HG02884 (cell line): ENCODE measurements at regions not wholly inside any gene's neighbourhood (a gene's known extent, or its start where the extent isn't known, plus 50 kb on each side); places are given as distances from the start of the nearest gene placed in this dataset.
"Not testable (repeated sequence)": the region's sequence is repeated elsewhere in the genome, so short reads cannot be mapped to it uniquely, and the experiment has no call there.

Experiments
- ATAC-seq: cut with Tn5 transposase; IDR thresholded peaks from one replicate; pipeline ENCODE4 v1.9.1; 2021; ENCODE audit warnings: mild to moderate bottlenecking, moderate library complexity; ENCODE audit not compliant: unreplicated experiment

- ATAC-seq: no peak
Measured at GRCh38 chrY:18989356-18989755, 215.8 kb upstream of the HSFY2 start.

DNA sequence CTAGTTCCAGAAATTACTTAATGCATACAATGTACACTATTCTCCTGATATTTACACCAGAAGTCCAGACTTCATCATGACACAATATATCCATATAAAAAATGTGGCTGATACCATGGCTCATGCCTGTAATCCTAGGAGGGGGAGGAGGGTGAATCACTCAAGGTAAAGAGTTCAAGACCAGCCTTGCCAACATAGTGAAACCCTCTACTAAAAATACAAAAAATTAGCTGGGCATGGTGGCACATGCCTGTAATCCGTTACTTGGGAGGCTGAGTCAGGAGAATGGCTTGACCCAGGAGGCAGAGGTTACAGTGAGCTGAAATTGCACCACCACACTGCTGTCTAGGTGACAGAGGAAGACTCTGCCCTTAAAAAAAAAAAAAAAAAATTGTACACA is 192.5 kb upstream of the HSFY2 start:
- ATAC-seq: no peak

- no peak for ATAC-seq
Measured at GRCh38 chrY:18958846-18959245, 185.3 kb upstream of the HSFY2 start.

GRCh38 chrY:18951657-18952435 is 178.3 kb upstream of the HSFY2 start:
- ATAC-seq: no peak

DNA sequence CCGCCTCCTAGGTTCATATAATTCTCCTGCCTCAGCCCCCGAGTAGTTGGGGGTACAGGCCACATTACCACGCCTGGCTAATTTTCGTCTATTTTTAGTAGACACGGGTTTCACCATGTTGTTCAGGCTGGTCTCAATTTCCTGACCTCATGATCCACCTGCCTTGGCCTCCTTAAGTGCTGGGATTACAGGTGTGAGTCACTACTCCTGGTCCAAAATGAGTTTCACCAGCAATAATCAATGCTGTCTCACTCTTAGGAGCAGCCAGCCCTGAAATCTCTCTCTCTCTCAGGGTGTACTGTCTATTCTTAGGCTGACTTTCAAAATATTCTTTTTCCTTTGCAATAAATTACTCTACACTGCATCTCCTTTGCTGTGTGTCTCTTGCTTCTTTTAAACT is 177.5 kb upstream of the HSFY2 start:
- ATAC-seq: no peak

- ATAC-seq: no peak
Measured at GRCh38 chrY:18936831-18937230, 163.3 kb upstream of the HSFY2 start.

DNA sequence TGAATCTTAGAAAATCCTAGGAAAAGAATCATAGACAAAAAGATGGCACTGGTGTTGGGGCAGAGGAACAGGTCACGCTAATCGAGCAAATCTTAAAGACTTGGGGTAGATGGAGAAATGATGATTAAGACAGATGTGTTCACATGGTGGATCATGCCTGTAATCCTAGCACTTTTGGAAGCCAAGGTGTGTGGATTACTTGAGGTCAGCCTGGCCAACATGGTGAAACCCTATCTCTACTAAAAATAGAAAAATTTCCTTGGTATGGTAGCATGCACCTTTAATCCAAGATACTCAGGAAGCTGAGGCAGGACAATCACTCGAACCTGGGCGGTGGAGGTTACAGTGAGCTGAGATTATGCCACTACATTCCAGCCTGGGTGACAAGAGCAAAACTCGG is 145.7 kb upstream of the HSFY2 start:
- ATAC-seq: no peak

DNA sequence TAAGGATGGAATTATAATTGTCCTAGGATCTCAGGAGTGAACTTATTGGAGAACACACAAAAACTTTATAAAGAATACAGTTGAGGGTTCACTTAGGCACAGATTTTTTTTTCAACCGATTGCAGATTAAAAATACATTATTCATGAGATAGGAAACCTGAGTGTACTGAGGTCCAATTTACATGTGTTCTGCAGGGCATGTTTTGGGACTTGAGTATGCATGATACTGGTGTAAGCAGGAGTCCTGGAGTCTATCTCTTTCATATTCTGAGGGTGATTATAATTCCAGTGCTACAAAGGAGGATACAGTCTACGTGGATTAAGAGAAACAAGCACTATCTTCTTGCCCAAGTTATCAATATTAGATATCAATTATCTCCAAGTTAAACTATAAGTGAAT is 139.3 kb upstream of the HSFY2 start:
- no peak for ATAC-seq

- no peak for ATAC-seq
Measured at GRCh38 chrY:18909846-18910245, 136.3 kb upstream of the HSFY2 start.

DNA sequence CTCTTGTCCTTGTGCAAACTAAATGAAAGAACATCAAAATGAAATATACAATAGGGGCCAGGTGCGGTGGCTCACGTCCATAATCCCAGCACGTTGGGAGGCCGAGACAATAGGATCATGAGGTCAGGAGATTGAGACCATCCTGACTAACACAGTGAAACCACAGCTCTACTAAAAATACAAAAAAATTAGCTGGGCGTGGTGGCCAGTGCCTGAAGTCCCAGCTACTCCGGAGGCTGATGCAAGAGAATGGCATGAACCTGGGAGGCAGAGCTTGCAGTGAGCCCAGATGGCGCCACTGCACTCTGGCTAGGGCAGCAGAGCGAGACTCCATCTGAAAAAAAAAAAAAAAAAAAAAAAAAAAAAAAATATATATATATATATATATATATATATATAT is 132.7 kb upstream of the HSFY2 start:
- ATAC-seq: not testable (repeated sequence)

DNA sequence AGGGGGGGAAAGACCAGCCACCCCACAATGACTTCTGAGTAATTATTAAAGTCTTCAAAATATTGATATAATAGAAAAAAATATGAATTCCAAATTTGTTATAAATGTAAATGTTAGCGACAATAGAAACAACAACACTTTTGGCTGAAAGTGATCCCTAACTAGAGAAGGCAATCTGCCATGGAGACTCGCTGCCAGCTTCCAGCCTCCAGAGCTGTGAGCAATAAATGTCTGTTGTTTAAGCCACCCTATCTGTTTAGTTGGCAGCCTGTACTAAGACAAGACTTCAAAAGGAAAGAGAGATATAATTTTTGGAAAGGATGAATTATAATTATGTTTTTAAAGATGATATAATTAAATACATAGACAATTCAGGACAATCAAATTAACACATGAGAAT is 130.8 kb upstream of the HSFY2 start:
- no peak for ATAC-seq

DNA sequence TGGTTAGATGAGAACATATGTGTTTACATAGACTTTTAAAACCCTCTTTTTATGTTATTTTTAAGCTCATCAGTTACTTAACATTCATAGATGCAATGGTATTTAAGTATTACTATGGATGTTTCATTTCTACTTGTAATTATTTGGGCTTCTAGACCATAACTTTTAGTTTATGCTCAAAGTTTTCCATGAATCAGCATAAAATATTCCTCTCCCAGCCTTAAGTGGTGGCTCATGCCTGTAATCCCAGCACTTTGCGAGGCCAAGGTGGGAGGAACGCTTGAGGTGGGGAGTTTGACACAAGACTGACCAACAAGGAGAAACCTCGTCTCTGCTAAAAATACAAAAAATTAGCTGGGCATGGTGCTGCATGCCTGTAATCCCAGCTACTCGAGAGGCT is 118.5 kb upstream of the HSFY2 start:
- no peak for ATAC-seq

- no peak for ATAC-seq
Measured at GRCh38 chrY:18889548-18889947, 116.0 kb upstream of the HSFY2 start.

DNA sequence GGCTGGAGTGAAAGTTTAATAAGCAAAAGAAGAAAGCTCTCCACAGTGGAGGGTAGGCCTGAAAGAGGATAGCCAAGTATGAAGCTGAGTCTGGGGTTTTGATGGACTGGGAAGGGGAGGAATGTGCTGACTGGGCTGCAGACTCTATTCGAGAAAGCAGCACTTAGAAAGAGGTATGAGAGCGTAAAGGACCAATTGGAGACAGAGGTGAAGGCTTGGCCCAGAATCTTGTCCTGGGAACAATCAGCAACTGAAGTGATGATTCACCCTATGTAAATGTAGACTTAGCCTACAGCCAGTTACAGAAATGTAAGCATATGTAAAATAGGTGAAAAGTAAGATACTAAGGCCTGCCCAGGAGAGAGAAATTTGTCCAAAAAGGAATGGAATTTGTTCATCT is 111.2 kb upstream of the HSFY2 start:
- ATAC-seq: no peak

- not testable (repeated sequence) for ATAC-seq
Measured at GRCh38 chrY:18869145-18869544, 95.6 kb upstream of the HSFY2 start.

- ATAC-seq: not testable (repeated sequence)
Measured at GRCh38 chrY:18866887-18867551, 93.5 kb upstream of the HSFY2 start.

DNA sequence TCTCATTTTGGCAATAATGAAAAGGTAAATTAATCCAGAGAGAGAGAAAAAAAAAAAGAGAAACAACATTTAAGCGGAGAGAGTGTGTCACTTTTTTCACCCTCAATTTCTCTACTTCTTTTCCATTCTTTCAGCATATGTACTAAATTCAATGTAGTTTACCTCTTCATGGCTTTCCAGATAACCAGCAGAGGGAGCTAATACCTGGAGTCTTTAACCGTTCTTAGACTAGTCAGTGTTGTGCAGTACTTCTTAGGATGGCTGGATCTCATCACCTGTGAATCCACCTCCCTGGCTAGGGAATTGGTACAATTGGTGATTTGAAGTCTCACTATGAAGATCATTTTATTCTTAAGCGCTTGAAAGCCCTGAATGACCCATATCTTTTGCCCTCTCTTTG is 87.3 kb upstream of the HSFY2 start:
- ATAC-seq: not testable (repeated sequence)

DNA sequence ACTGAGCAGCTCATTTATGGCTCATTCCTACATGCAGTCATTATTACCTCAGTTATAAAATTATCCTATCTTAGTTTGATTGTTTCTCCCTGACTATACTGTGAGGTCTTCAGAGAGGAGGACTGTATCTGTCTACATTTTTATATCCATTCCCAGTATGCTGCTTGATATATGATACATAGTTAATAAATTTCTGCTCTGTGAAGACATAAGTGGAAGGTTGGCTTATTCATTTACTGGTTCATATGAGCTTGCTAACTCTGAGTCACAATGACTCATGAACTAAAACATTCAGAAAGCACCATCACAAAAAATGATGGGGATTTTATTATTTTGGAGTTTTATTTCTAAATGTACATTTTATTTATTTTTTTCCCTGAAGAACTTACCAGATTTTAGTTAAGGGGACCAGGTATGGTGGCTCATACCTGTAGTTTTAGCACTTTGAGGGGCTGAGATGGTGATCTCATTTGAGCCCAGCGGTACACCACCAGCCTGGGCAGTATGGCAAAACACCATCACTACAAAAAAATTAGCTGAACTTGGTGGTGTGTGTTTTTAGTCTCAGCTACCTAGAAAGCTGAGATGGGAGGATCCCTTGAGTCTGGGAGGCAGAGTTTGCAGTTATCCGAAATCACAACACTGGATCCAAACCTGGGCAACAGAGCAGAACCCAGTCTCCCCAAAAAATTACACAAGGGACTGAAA is 85.1 kb upstream of the HSFY2 start:
- not testable (repeated sequence) for ATAC-seq

- ATAC-seq: not testable (repeated sequence)
Measured at GRCh38 chrY:18855184-18855583, 81.6 kb upstream of the HSFY2 start.

GRCh38 chrY:18853323-18853722 is 79.8 kb upstream of the HSFY2 start:
- ATAC-seq: not testable (repeated sequence)

GRCh38 chrY:18836643-18837042 is 63.1 kb upstream of the HSFY2 start:
- not testable (repeated sequence) for ATAC-seq
